ENCODE measurements at regions not wholly inside any gene's neighbourhood (a gene's known extent, or its start where the extent isn't known, plus 50 kb on each side); places are given as distances from the start of the nearest gene placed in this dataset.

- intact Hi-C loops (cut with DNase I; ENCODE audit: low total_unique reads) = no loop called here
- TF ChIP-seq CTCF (IDR thresholded peaks at IDR 0.05) (no peak), POLR2A (IDR thresholded peaks at IDR 0.05) (no peak)
- no peak for DNase-seq (ENCODE audit: low spot score in 2 of 2)
- H3K4me3 ChIP-seq (ENCODE audit: low read depth, poor library complexity, severe bottlenecking) = no peak overlapping the region
- WGBS, 2 donors = 70 to 73% methylated on average over 3 of the region's 3 CpGs
Observed at GRCh38 chr5:136781464-136781863, 416.1 kb upstream of the TRPC7 start.

- DNase-seq (ENCODE audit: low spot score in 2 of 2) = no peak
- H3K4me3 ChIP-seq (ENCODE audit: low read depth, poor library complexity, severe bottlenecking) = no peak overlapping the region
- TF ChIP-seq CTCF (IDR thresholded peaks at IDR 0.05) (no peak), POLR2A (IDR thresholded peaks at IDR 0.05) (no peak)
- WGBS, 2 donors = 61 to 75% methylated on average over 2 of the region's 2 CpGs
- intact Hi-C loops (cut with DNase I; ENCODE audit: low total_unique reads) = no loop called here
Observed at GRCh38 chr5:136780518-136780917, 415.2 kb upstream of the TRPC7 start.

GRCh38 chr5:136776022-136776927 is 410.9 kb upstream of the TRPC7 start:
- 55 to 73% methylated on average over 4 of the region's 4 CpGs for WGBS, 2 donors

GRCh38 chr5:136772491-136772890 is 407.1 kb upstream of the TRPC7 start:
- intact Hi-C loops (cut with DNase I; ENCODE audit: low total_unique reads) = no loop called here
- no peak for DNase-seq (ENCODE audit: low spot score in 2 of 2)
- H3K4me3 ChIP-seq (ENCODE audit: low read depth, poor library complexity, severe bottlenecking) = no peak overlapping the region
- no peak for TF ChIP-seq POLR2A (IDR thresholded peaks at IDR 0.05)
- no peak for TF ChIP-seq CTCF (IDR thresholded peaks at IDR 0.05)
- WGBS, 2 donors = 40% methylated on average over 1 of the region's 1 CpG

More at GRCh38 chr5:136776022-136776927, 410.9 kb upstream of the TRPC7 start:
- intact Hi-C loops (cut with DNase I; ENCODE audit: low total_unique reads) = no loop called here
- TF ChIP-seq CTCF (IDR thresholded peaks at IDR 0.05) (no peak), POLR2A (IDR thresholded peaks at IDR 0.05) (no peak)
- no peak for DNase-seq (ENCODE audit: low spot score in 2 of 2)
- no peak overlapping the region for H3K4me3 ChIP-seq (ENCODE audit: low read depth, poor library complexity, severe bottlenecking)

GRCh38 chr5:136769900-136770684 is 404.7 kb upstream of the TRPC7 start:
- DNase-seq (ENCODE audit: low spot score in 2 of 2) = peak; percentile 49 to 89
- WGBS, 2 donors = 37 to 38% methylated on average over 11 of the region's 11 CpGs
- no peak overlapping the region for H3K4me3 ChIP-seq (ENCODE audit: low read depth, poor library complexity, severe bottlenecking)
- intact Hi-C loops (cut with DNase I; ENCODE audit: low total_unique reads) = loop anchor here (10.0 kb wide), 1 partner anchor 515 kb away; no protein-coding TSS in a partner anchor
- TF ChIP-seq POLR2A (IDR thresholded peaks at IDR 0.05) (no peak), CTCF (IDR thresholded peaks at IDR 0.05) (no peak)

Measured in lower leg skin (tissue), 4 donors.